ENCODE measurements at regions not wholly inside any gene's neighbourhood (a gene's known extent, or its start where the extent isn't known, plus 50 kb on each side); places are given as distances from the start of the nearest gene placed in this dataset.

- FAIRE-seq = no peak
- RAD21 ChIA-PET (ENCODE audit: unreplicated experiment) = no interaction called here
- 72% methylated on average over 5 of the region's 5 CpGs for WGBS (ENCODE audit: insufficient coverage, insufficient replicate concordance, low lambda C conversion rate, missing lambda C conversion rate)
Observed at GRCh38 chr1:212526111-212526491, 82.5 kb upstream of the ATF3 start.

More at GRCh38 chr1:212526111-212526491, 82.5 kb upstream of the ATF3 start:
- ChIA-PET CTCF (no interaction called here), POLR2A (no interaction called here), SMC1A (ENCODE audit: uncharacterized antibody, unreplicated experiment) (interaction anchor here (0.6 kb wide), 1 partner anchor 1168 kb away, joined by 3 read pairs; no protein-coding TSS in a partner anchor)
- no peaks in the 10 kb centered on the region for H4K20me1 ChIP-seq (ENCODE audit: control insufficient read depth, insufficient read depth)
- H3K27ac ChIP-seq (ENCODE audit: control insufficient read depth, insufficient read depth) = no peak overlapping the region
- no peaks in the 10 kb centered on the region for H3K9me3 ChIP-seq (replicated peaks; ENCODE audit: control insufficient read depth, insufficient read depth, low read length)
- no peak overlapping the region for H3K4me3 ChIP-seq
- ATAC-seq (no peak), DNase-seq (ENCODE audit: low read depth, low spot score) (no peak)
- no peak for TF ChIP-seq E2F8 (IDR thresholded peaks at IDR 0.05; ENCODE audit: low read depth, partially characterized antibody)
- no peak for TF ChIP-seq NBN (IDR thresholded peaks at IDR 0.05)
- no peak for TF ChIP-seq CHD1 (IDR thresholded peaks at IDR 0.05; ENCODE audit: low read depth, low read length)
- TF ChIP-seq BCLAF1 (IDR thresholded peaks at IDR 0.05) = no peak
- no peak for TF ChIP-seq WRNIP1 (IDR thresholded peaks at IDR 0.05; ENCODE audit: borderline replicate concordance, low read depth, low read length)
- TF ChIP-seq MEF2B (IDR thresholded peaks at IDR 0.05; ENCODE audit: partially characterized antibody, poor library complexity, severe bottlenecking) = no peak
- no peak for TF ChIP-seq MAX (IDR thresholded peaks at IDR 0.05; ENCODE audit: low read depth, low read length)
- intact Hi-C loops (cut with micrococcal nuclease; ENCODE audit: unreplicated experiment) (no loop called here), in situ Hi-C loops (cut with MboI) (no loop called here)
- no peaks in the 10 kb centered on the region for H3K79me2 ChIP-seq (ENCODE audit: control insufficient read depth, insufficient read depth, low read length)
- peaks cover 0 to 2% of the 10 kb centered on the region in 2 experiments; a peak in 2 of 4 replicates for H3K27me3 ChIP-seq (replicated peaks in 1 of 2; ENCODE audit: control insufficient read depth in 2 of 2, insufficient read depth in 2 of 2, low read length in 1 of 2)
- H3K36me3 ChIP-seq (ENCODE audit: control insufficient read depth in 2 of 2, insufficient read depth in 2 of 2, low read length in 1 of 2) = no peaks in the 10 kb centered on the region
- H3K9ac ChIP-seq (ENCODE audit: control insufficient read depth, insufficient read depth, low read length) = no peak overlapping the region
- H3K4me2 ChIP-seq (ENCODE audit: control insufficient read depth, insufficient read depth) = no peak overlapping the region
- no TSS peak for BruUV-seq (replicated peaks)
- H3K4me1 ChIP-seq (ENCODE audit: control insufficient read depth, insufficient read depth, low read length) = no peaks in the 10 kb centered on the region
- H2AFZ ChIP-seq (ENCODE audit: control insufficient read depth, low read depth, low read length) = no peak overlapping the region
